ENCODE measurements at regions not wholly inside any gene's neighbourhood (a gene's known extent, or its start where the extent isn't known, plus 50 kb on each side); places are given as distances from the start of the nearest gene placed in this dataset.

- Histone ChIP-seq H3K27me3 (ENCODE audit: control insufficient read depth, extremely low read depth, insufficient read depth, low read length) (no peaks in the 10 kb centered on the region), H3K9me1 (ENCODE audit: control insufficient read depth, extremely low read depth, insufficient read depth, low read length) (no peaks in the 10 kb centered on the region), H3K9ac (ENCODE audit: control insufficient read depth, extremely low read depth, insufficient read depth, low read length) (peak overlapping the region; percentile 70), H3K36me3 (ENCODE audit: control insufficient read depth in 2 of 2, extremely low read depth in 1 of 2, insufficient read depth in 2 of 2, low read length in 2 of 2) (no peaks in the 10 kb centered on the region), H3K9me3 (ENCODE audit: control insufficient read depth, low read depth, low read length) (no peaks in the 10 kb centered on the region), H3K79me2 (ENCODE audit: control insufficient read depth, insufficient read depth, low read length) (no peaks in the 10 kb centered on the region), H3K4me2 (ENCODE audit: control insufficient read depth, extremely low read depth, insufficient read depth, low read depth, low read length) (peak overlapping the region; percentile 84), H3K4me1 (ENCODE audit: control insufficient read depth, extremely low read depth, insufficient read depth, low read length) (peaks cover 49% of the 10 kb centered on the region), H3K27ac (ENCODE audit: control insufficient read depth, insufficient read depth, low read length) (peak overlapping the region; percentile 97), H4K20me1 (ENCODE audit: control insufficient read depth, extremely low read depth, insufficient read depth, low read length) (no peaks in the 10 kb centered on the region), H3K4me3 (ENCODE audit: control insufficient read depth in 2 of 3, extremely low read depth in 1 of 3, insufficient read depth in 2 of 3, low read depth in 1 of 3, low read length in 3 of 3) (peak overlapping the region in 2 of 3 experiments; percentile 48 to 68), H2AFZ (ENCODE audit: control insufficient read depth, low read length) (no peak overlapping the region)
- dilution Hi-C loops (cut with MboI; ENCODE audit: extremely low pct_ligation_motif_present, low sequenced_read_pairs), result no loop called here
- no peak for FAIRE-seq
- no peak for TF ChIP-seq CTCF (optimal IDR thresholded peaks at IDR 0.05 in 1 of 3, IDR thresholded peaks at IDR 0.05 in 1 of 3, conservative IDR thresholded peaks at IDR 0.05 in 1 of 3; ENCODE audit: extremely low read depth in 1 of 3, insufficient read depth in 2 of 3, low read length in 3 of 3)
- TF ChIP-seq EZH2 (IDR thresholded peaks at IDR 0.05; ENCODE audit: low read length), result no peak
- no peak for DNase-seq (ENCODE audit: low read depth, low spot score)
Observed at GRCh38 chr9:108056805-108057386, 567.3 kb upstream of the KLF4 start.

GRCh38 chr9:108056084-108056804 is 566.7 kb upstream of the KLF4 start:
- no peak for TF ChIP-seq CTCF (optimal IDR thresholded peaks at IDR 0.05 in 1 of 3, IDR thresholded peaks at IDR 0.05 in 1 of 3, conservative IDR thresholded peaks at IDR 0.05 in 1 of 3; ENCODE audit: extremely low read depth in 1 of 3, insufficient read depth in 2 of 3, low read length in 3 of 3)
- TF ChIP-seq EZH2 (IDR thresholded peaks at IDR 0.05; ENCODE audit: low read length), result no peak
- DNase-seq (ENCODE audit: low read depth, low spot score), result no peak
- Histone ChIP-seq H3K9me1 (ENCODE audit: control insufficient read depth, extremely low read depth, insufficient read depth, low read length) (no peaks in the 10 kb centered on the region), H3K27ac (ENCODE audit: control insufficient read depth, insufficient read depth, low read length) (peak overlapping the region; percentile 97), H3K9me3 (ENCODE audit: control insufficient read depth, low read depth, low read length) (no peaks in the 10 kb centered on the region), H3K27me3 (ENCODE audit: control insufficient read depth, extremely low read depth, insufficient read depth, low read length) (no peaks in the 10 kb centered on the region), H2AFZ (ENCODE audit: control insufficient read depth, low read length) (no peak overlapping the region), H3K4me2 (ENCODE audit: control insufficient read depth, extremely low read depth, insufficient read depth, low read depth, low read length) (peak overlapping the region; percentile 84), H3K4me3 (ENCODE audit: control insufficient read depth in 2 of 3, extremely low read depth in 1 of 3, insufficient read depth in 2 of 3, low read depth in 1 of 3, low read length in 3 of 3) (peak overlapping the region; percentile 1 to 68 (median 48)), H3K79me2 (ENCODE audit: control insufficient read depth, insufficient read depth, low read length) (no peaks in the 10 kb centered on the region), H4K20me1 (ENCODE audit: control insufficient read depth, extremely low read depth, insufficient read depth, low read length) (no peaks in the 10 kb centered on the region), H3K9ac (ENCODE audit: control insufficient read depth, extremely low read depth, insufficient read depth, low read length) (peak overlapping the region; percentile 70), H3K36me3 (ENCODE audit: control insufficient read depth in 2 of 2, extremely low read depth in 1 of 2, insufficient read depth in 2 of 2, low read length in 2 of 2) (no peaks in the 10 kb centered on the region), H3K4me1 (ENCODE audit: control insufficient read depth, extremely low read depth, insufficient read depth, low read length) (peaks cover 50% of the 10 kb centered on the region)
- peak; percentile 9 for FAIRE-seq
- dilution Hi-C loops (cut with MboI; ENCODE audit: extremely low pct_ligation_motif_present, low sequenced_read_pairs), result no loop called here

All from keratinocyte (primary cell).